Breast epithelium (tissue), 3 donors: ENCODE measurements at regions not wholly inside any gene's neighbourhood (a gene's known extent, or its start where the extent isn't known, plus 50 kb on each side); places are given as distances from the start of the nearest gene placed in this dataset.

Experiments
- POLR2A ChIP-seq: fragments of 450-650 bp; IDR thresholded peaks from one replicate; pipeline ENCODE4 v1.6.1; 2016; ENCODE audit warnings: antibody characterized with exemption, mild to moderate bottlenecking, moderate library complexity
- TF ChIP-seq, protein P1 (sequence below), 3 donors: fragments of 450-650 bp; IDR thresholded peaks; one replicate each; pipeline ENCODE4 v1.5.1; 2016 to 2017; ENCODE audit warnings: antibody characterized with exemption in 3 of 3, mild to moderate bottlenecking in 3 of 3, moderate library complexity in 3 of 3

DNA sequence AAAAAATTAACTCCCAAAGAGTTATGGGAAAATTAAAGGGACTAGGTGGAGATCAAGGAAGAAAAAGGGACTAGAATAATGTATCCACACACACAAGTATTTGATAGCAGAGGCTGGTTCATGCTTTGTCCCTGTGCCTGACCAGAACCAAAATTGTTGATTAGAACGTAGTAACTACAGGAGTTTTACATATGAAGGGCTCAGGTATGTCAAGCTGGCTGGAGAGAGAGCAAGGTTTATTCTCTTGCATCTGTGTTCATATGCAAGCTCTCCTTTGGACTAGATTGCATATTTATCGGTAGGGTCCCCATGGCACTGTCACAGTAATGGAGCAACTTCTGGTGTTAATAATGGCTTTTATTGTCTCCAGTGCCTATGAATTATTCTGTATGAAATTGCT, 239.9 kb upstream of the TRPM3 start:
- TF ChIP-seq, protein P1, sequence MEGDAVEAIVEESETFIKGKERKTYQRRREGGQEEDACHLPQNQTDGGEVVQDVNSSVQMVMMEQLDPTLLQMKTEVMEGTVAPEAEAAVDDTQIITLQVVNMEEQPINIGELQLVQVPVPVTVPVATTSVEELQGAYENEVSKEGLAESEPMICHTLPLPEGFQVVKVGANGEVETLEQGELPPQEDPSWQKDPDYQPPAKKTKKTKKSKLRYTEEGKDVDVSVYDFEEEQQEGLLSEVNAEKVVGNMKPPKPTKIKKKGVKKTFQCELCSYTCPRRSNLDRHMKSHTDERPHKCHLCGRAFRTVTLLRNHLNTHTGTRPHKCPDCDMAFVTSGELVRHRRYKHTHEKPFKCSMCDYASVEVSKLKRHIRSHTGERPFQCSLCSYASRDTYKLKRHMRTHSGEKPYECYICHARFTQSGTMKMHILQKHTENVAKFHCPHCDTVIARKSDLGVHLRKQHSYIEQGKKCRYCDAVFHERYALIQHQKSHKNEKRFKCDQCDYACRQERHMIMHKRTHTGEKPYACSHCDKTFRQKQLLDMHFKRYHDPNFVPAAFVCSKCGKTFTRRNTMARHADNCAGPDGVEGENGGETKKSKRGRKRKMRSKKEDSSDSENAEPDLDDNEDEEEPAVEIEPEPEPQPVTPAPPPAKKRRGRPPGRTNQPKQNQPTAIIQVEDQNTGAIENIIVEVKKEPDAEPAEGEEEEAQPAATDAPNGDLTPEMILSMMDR (IDR thresholded peaks at IDR 0.05) = no peak
- TF ChIP-seq POLR2A = no peak
